GM18505 (cell line): ENCODE measurements at regions not wholly inside any gene's neighbourhood (a gene's known extent, or its start where the extent isn't known, plus 50 kb on each side); places are given as distances from the start of the nearest gene placed in this dataset.

Experiments
- ATAC-seq: cut with Tn5 transposase; IDR thresholded peaks from one replicate; pipeline ENCODE4 v1.9.1; 2021; ENCODE audit not compliant: unreplicated experiment
- POLR2A ChIP-seq: IDR thresholded peaks from 4 replicates; pipeline ENCODE4 v1.6.1; 2011; ENCODE audit warnings: borderline replicate concordance; ENCODE audit not compliant: insufficient read depth, insufficient read length; ENCODE audit errors: extremely low read depth

GRCh38 chr3:106172780-106173179 is 304.0 kb upstream of the CBLB start:
- no peak for TF ChIP-seq POLR2A
- ATAC-seq = peak; percentile 47

- ATAC-seq = no peak
- TF ChIP-seq POLR2A = no peak
These were observed 306.5 kb upstream of the CBLB start for GRCh38 chr3:106175276-106175675.

GRCh38 chr3:106176734-106177133 is 307.9 kb upstream of the CBLB start:
- peak; percentile 92 for ATAC-seq
- no peak for TF ChIP-seq POLR2A

- no peak for ATAC-seq
- TF ChIP-seq POLR2A = no peak
These were observed 314.2 kb upstream of the CBLB start for GRCh38 chr3:106182950-106183511.

GRCh38 chr3:106183762-106184391 is 315.1 kb upstream of the CBLB start:
- peak; percentile 50 for ATAC-seq
- TF ChIP-seq POLR2A = no peak

GRCh38 chr3:106184540-106185457 is 316.0 kb upstream of the CBLB start:
- ATAC-seq = peak; percentile 86
- no peak for TF ChIP-seq POLR2A

GRCh38 chr3:106185949-106186348 is 317.1 kb upstream of the CBLB start:
- ATAC-seq = no peak
- no peak for TF ChIP-seq POLR2A

- TF ChIP-seq POLR2A = no peak
- ATAC-seq = no peak
These were observed 321.5 kb upstream of the CBLB start for GRCh38 chr3:106190296-106190695.

GRCh38 chr3:106191211-106191610 is 322.4 kb upstream of the CBLB start:
- no peak for TF ChIP-seq POLR2A

GRCh38 chr3:106191913-106192312 is 323.1 kb upstream of the CBLB start:
- no peak for TF ChIP-seq POLR2A
- no peak for ATAC-seq

More at GRCh38 chr3:106191211-106191610, 322.4 kb upstream of the CBLB start:
- no peak for ATAC-seq

- ATAC-seq = no peak
- TF ChIP-seq POLR2A = no peak
These were observed 325.1 kb upstream of the CBLB start for GRCh38 chr3:106193876-106194275.

GRCh38 chr3:106194726-106195125 is 325.9 kb upstream of the CBLB start:
- ATAC-seq = no peak
- TF ChIP-seq POLR2A = no peak

GRCh38 chr3:106197532-106198194 is 328.9 kb upstream of the CBLB start:
- TF ChIP-seq POLR2A = no peak
- no peak for ATAC-seq
